PFSK-1 (cell line): ENCODE measurements at regions not wholly inside any gene's neighbourhood (a gene's known extent, or its start where the extent isn't known, plus 50 kb on each side); places are given as distances from the start of the nearest gene placed in this dataset.

Source experiments
- POLR2AphosphoS5 ChIP-seq: IDR thresholded peaks from 2 replicates; pipeline ENCODE4 v1.6.1; 2012; ENCODE audit warnings: low read depth, mild to moderate bottlenecking, control low read depth, low read length, moderate library complexity
- REST ChIP-seq, 2 experiments: IDR thresholded peaks; 2 replicates each; pipeline versions ENCODE4 v1.6.1 to v1.8.0; 2011 to 2012; ENCODE audit warnings: low read depth in 2 of 2, low read length in 2 of 2, control low read depth in 1 of 2, inconsistent platforms in 1 of 2, mild to moderate bottlenecking in 1 of 2, moderate library complexity in 1 of 2; ENCODE audit not compliant: insufficient read depth in 1 of 2
- SIN3A ChIP-seq: IDR thresholded peaks from 2 replicates; pipeline ENCODE4 v1.6.1; 2012; ENCODE audit warnings: mild to moderate bottlenecking, low read length, moderate library complexity, borderline replicate concordance; ENCODE audit not compliant: insufficient read depth
- TAF1 ChIP-seq: IDR thresholded peaks from 2 replicates; pipeline ENCODE4 v1.6.1; 2012; ENCODE audit warnings: low read length, control low read depth, borderline replicate concordance; ENCODE audit not compliant: insufficient read depth

- TF ChIP-seq REST (IDR thresholded peaks at IDR 0.05; ENCODE audit: insufficient read depth in 1 of 2, low read depth in 2 of 2, low read length in 2 of 2): no peak
- TF ChIP-seq POLR2AphosphoS5: no peak
- TF ChIP-seq TAF1: no peak
- TF ChIP-seq SIN3A: no peak
Observed at GRCh38 chr21:43343095-43343991, 83.6 kb downstream of the SIK1 start.
